ENCODE measurements at regions not wholly inside any gene's neighbourhood (a gene's known extent, or its start where the extent isn't known, plus 50 kb on each side); places are given as distances from the start of the nearest gene placed in this dataset.

- TF ChIP-seq POLR2A (IDR thresholded peaks at IDR 0.05) (no peak), CTCF (IDR thresholded peaks at IDR 0.05) (no peak)
These were observed 151.0 kb upstream of the ADAMTS16 start for GRCh38 chr5:4989118-4989517.

Measured in thyroid gland (tissue), 4 donors.